HUES48 (cell line): ENCODE measurements at regions not wholly inside any gene's neighbourhood (a gene's known extent, or its start where the extent isn't known, plus 50 kb on each side); places are given as distances from the start of the nearest gene placed in this dataset.

Experiments
- H3K27ac ChIP-seq: one replicate; pipeline ENCODE4 v1.7.0; 2013; ENCODE audit warnings: low read depth, low read length, inconsistent platforms
- H3K27me3 ChIP-seq: 2 replicates; pipeline ENCODE4 v1.6.1; 2013; ENCODE audit warnings: mild to moderate bottlenecking, low read length; ENCODE audit not compliant: control insufficient read depth, insufficient read depth
- H3K36me3 ChIP-seq: 2 replicates; pipeline ENCODE4 v1.6.1; 2013; ENCODE audit warnings: low read length; ENCODE audit not compliant: control insufficient read depth, insufficient read depth
- H3K4me1 ChIP-seq: 2 replicates; pipeline ENCODE4 v1.6.1; 2013; ENCODE audit warnings: mild to moderate bottlenecking, low read length; ENCODE audit not compliant: control insufficient read depth, insufficient read depth
- H3K4me3 ChIP-seq: 2 replicates; pipeline ENCODE4 v1.5.1; 2013; ENCODE audit warnings: mild to moderate bottlenecking, low read depth, low read length
- H3K9ac ChIP-seq: 2 replicates; pipeline ENCODE4 v1.6.1; 2013; ENCODE audit warnings: mild to moderate bottlenecking, low read depth, low read length, moderate library complexity
- H3K9me3 ChIP-seq: 2 replicates; pipeline ENCODE4 v1.6.1; 2013; ENCODE audit warnings: low read length; ENCODE audit not compliant: control insufficient read depth, insufficient read depth

DNA sequence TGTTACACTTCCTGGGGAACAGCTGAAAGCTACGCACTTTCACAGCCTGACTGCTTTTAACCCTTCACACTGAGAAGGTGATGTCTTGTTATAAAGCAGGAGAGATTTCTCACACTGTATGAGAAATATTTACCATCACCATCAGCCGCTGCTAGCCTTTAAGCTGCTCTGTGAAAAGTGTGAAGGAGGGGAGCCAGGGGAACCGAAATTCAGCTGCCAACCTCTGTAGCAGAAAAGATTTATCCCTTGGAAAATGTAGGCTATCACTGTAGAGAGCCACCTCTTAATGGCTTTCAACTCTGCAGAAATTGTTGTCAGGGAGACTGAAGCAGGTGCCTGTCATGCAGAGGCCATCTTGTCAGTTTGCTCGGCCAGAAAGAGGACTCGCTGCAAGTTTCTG lies 145.3 kb downstream of the SP3 start:
- Histone ChIP-seq H3K9ac (no peak overlapping the region), H3K4me1 (no peaks in the 10 kb centered on the region; the same call in 1 of the 2 replicates), H3K27me3 (no peaks in the 10 kb centered on the region), H3K4me3 (no peak overlapping the region), H3K27ac (no peak overlapping the region), H3K36me3 (no peaks in the 10 kb centered on the region), H3K9me3 (no peaks in the 10 kb centered on the region)

DNA sequence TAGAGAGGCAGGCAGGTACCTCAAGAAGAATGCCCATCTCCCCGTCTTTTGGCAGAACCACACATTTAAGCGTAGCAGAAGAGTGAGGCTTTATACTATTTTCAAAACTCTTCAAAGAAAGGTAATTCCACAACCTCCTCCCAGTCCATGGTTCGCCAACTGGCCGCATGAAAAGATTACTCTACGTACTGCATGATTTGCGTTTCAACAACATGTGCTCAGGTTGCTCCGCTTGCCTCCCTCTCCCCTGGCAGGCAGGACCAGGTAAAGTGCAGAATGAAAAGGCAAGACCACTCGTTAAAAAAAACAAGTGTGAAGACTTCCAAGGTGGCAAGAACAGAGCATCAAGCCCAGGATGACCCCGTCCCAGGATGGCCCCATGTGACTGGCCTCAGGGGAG lies 143.7 kb downstream of the SP3 start:
- no peaks in the 10 kb centered on the region for H3K9me3 ChIP-seq
- H3K27me3 ChIP-seq = no peaks in the 10 kb centered on the region
- H3K4me3 ChIP-seq = no peak overlapping the region
- H3K27ac ChIP-seq = no peak overlapping the region
- H3K4me1 ChIP-seq = no peaks in the 10 kb centered on the region; the same call in 1 of the 2 replicates
- no peaks in the 10 kb centered on the region for H3K36me3 ChIP-seq
- no peak overlapping the region for H3K9ac ChIP-seq

DNA sequence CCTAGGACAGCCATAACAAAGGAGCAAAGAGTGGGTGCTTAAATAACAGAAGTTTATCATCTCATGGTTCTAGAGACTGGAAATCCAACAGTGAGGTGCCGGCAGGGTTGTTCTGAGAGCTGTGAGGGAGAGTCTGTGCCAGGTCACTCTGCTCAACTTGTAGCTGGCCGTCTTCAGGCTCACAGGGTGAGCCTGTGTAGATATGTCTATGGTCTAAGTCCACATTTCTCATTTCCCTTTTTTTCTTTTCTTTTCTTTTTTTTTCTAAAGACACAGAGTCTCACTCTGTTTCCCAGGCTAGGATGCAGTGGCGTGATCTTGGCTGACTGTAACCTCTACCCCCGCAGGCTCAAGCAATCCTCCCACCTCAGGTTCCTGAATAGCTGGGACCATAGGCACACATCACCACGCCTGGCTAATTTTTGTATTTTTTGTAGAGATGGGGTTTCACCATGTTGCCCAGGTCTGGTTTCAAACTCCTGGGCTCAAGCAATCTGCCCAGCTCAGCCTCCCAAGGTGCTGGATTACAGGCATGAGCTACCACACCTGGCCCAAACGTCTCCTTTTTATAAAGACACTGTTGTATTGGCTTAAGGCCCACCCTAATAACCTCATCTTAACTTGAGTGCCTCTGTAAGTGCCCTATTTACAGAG lies 142.2 kb downstream of the SP3 start:
- Histone ChIP-seq H3K4me1 (no peaks in the 10 kb centered on the region; the same call in 1 of the 2 replicates), H3K9me3 (no peaks in the 10 kb centered on the region), H3K36me3 (no peaks in the 10 kb centered on the region), H3K27me3 (no peaks in the 10 kb centered on the region), H3K4me3 (no peak overlapping the region), H3K9ac (no peak overlapping the region), H3K27ac (no peak overlapping the region)

DNA sequence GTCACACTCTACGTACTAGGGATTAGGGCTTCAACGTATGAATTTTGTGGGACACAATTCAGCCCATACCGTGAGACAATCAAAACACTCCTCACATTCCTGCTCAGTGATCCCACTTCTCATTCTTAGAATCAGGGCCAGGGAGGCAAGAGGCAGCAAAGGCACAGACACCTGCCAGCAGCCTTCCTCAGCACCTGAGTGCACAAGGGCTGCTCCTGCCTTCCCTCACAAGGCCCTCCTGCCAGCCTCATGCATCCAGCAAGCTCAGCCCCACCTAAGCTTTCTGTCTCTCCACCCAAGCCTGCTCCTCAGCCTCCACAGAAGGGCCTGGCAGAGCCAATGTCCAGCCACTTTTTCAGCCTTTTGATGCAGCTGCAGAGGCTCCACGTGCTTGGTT lies 141.6 kb downstream of the SP3 start:
- Histone ChIP-seq H3K9ac (no peak overlapping the region), H3K4me3 (no peak overlapping the region), H3K4me1 (no peaks in the 10 kb centered on the region; the same call in 1 of the 2 replicates), H3K9me3 (no peaks in the 10 kb centered on the region), H3K27ac (no peak overlapping the region), H3K27me3 (no peaks in the 10 kb centered on the region), H3K36me3 (no peaks in the 10 kb centered on the region)

DNA sequence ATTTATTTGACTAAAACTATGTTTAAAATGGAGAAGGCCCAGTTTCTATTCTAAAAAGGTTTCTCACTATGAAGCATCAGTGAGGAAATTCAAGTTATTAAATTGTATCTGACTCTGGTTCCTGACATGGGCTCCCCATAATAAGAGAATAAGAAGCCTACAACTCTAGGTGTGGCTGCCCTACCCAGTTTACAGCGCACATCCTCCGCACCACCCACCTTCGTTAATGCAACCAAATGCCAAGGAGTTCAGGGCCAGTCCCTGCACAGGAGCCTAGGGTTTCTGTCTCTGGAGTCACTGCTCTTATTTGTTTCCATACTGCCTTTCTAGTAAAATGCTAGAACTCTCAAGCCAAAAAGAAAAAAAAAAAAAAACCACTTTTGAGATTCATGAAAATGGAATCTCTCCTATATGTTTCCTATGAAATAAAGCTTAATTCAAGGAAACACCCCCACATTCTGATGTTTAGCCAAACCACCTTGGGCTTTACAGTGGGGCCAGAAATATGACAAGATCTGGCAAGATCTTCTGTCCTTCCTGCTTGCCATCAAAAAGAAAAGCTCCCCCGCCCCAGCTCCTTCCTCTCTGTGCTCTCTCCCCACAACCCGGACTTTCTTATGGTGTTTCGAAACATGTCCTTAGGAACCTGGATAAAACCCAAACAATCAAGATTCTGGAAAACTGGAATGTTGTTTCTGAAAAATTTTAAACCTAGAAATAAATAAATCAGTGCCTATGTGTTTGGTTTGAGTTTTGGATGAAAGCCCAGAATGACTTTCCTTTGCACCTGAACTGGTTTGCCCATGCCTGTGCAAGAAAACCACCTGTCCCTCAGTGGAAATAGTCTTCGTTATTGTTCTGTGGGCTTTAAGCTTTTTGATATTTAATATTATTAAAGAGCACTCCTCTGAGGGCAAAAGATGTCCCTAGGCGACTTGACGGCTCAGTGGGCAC lies 136.7 kb downstream of the SP3 start:
- Histone ChIP-seq H3K9ac (no peak overlapping the region), H3K9me3 (no peaks in the 10 kb centered on the region), H3K36me3 (no peaks in the 10 kb centered on the region), H3K4me1 (no peaks in the 10 kb centered on the region), H3K4me3 (no peak overlapping the region), H3K27me3 (no peaks in the 10 kb centered on the region), H3K27ac (no peak overlapping the region)

DNA sequence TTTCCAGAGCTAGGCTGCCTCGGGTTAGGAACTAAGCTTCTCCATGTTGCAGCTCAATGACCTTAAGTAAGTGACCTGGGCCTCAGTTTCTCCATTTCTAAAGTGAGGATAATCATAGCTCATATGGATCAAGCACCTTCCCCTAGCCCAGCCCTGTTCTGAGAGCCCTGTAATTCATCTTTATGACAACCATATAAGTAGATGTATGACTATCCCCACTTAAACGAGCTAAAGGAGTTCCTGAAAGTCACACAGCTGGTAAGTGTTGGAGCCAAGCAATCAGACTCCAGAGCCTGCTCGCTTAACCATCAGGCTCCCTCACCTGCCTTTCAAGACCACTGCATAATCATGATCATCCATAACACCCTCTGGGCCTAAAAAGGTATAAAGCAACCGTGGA lies 135.4 kb downstream of the SP3 start:
- Histone ChIP-seq H3K4me1 (no peaks in the 10 kb centered on the region), H3K4me3 (no peak overlapping the region), H3K9me3 (peaks cover 1% of the 10 kb centered on the region; the same call in 1 of the 2 replicates), H3K27ac (no peak overlapping the region), H3K36me3 (no peaks in the 10 kb centered on the region), H3K27me3 (no peaks in the 10 kb centered on the region), H3K9ac (no peak overlapping the region)

DNA sequence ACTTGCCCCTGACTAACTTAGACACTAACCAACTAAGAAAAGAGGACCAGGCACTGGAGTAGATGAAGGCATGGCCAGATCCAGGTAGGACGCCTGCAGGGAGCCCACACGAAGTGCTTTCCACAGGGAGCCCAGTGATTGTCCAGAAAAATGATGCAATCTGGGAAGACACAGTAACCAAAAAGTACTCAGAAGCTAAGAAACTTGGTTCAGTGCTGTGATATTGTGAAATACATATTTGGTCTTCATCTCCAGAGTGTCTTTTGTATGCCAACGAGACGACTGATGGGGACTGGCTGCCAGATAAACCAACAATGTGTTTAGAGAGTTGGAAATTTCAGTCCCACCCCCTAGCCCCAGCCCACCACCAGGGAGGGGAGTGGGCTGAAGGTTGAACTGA lies 135.0 kb downstream of the SP3 start:
- no peaks in the 10 kb centered on the region for H3K4me1 ChIP-seq
- no peak overlapping the region for H3K9ac ChIP-seq
- peaks cover 4% of the 10 kb centered on the region; the same call in 1 of the 2 replicates for H3K9me3 ChIP-seq
- no peak overlapping the region for H3K27ac ChIP-seq
- no peaks in the 10 kb centered on the region for H3K36me3 ChIP-seq
- H3K27me3 ChIP-seq = no peaks in the 10 kb centered on the region
- no peak overlapping the region for H3K4me3 ChIP-seq

DNA sequence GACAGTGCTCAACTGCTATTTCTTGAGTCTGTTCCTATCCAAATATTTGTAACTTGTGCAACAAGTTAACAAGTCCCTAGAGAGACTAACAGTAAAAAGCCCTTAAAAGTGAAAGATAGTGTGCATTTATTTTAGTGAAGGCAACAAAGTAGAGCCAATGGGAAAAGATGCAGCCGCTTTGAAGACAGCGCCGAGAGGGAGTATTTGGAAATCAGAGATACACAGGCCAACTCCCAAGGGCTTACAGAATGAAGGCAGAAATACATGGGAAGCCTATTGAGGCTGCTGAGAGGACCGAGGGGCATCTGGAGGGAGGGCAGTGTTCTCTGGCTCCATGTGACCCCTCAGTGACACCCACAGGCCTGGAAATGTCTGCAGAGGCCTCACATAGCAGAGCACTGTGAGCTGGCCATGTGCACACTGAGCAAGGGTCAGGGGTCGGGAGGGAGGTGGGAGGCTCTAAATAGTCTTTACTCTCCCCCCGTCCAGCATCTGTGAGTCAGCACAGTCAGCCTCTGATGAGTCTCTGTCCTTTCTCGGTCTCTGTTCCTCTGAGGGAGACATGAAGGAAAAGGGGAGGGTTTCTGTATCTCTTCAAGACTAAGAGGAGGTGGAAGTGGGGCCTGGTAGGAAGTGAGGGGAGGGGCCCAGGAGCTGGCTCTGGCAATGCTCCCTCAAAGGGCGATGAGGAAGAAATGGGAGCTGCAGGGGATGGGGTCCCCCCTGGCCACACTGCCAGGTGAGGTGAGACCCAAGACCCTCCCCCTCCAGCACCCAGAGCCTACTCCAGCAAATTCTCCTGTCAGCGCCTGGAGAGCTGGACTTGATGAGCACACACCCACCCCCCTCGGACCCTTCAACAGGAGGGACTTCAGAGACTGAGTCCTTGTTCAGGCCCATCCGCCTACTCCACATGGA lies 133.6 kb downstream of the SP3 start:
- Histone ChIP-seq H3K27me3 (no peaks in the 10 kb centered on the region), H3K9me3 (peaks cover 4% of the 10 kb centered on the region; the same call in 1 of the 2 replicates), H3K4me3 (no peak overlapping the region), H3K27ac (no peak overlapping the region), H3K4me1 (no peaks in the 10 kb centered on the region), H3K36me3 (no peaks in the 10 kb centered on the region), H3K9ac (no peak overlapping the region)

DNA sequence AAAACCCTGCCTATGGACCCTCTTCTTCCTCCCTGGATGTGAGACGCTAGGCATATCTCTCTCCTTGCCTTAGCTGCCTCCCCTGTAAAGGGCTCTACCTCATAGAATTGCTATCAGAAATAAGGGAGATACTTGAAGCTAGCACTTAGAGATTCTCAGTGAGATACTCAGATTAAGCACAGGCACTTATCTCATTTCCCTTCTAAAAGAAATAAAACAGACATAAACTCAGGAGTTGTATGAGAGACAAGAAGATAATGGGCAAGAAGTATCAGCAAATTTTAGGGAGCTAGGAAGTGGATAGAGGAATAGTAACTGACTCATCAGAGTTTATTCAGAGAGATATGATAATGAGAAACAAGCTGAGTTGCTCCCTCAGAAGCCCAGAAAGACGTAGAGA lies 131.0 kb downstream of the SP3 start:
- Histone ChIP-seq H3K27ac (no peak overlapping the region), H3K4me3 (no peak overlapping the region), H3K4me1 (no peaks in the 10 kb centered on the region), H3K9me3 (peaks cover 4% of the 10 kb centered on the region; the same call in 1 of the 2 replicates), H3K9ac (no peak overlapping the region), H3K27me3 (no peaks in the 10 kb centered on the region), H3K36me3 (no peaks in the 10 kb centered on the region)

DNA sequence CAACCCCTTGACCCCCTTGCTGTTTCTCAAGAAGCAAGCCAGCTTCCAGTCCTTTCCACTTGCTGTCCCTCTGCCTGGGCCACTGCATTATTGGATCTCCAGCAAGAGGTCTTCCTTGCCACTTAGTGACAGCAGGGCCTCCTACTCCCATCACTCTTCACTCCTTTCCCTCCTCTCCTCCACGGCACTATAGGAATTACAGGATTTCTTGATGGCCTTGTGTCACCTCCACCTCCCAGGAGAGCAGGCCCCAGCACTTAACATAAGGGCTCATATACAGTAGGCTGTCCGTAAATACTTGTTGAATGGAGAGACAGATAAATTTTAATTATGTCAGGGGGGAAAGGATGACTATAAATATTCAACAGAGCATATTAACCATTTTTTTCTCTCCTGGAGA lies 129.4 kb downstream of the SP3 start:
- H3K27me3 ChIP-seq = no peaks in the 10 kb centered on the region
- no peak overlapping the region for H3K27ac ChIP-seq
- H3K4me1 ChIP-seq = no peaks in the 10 kb centered on the region
- H3K9ac ChIP-seq = no peak overlapping the region
- peaks cover 4% of the 10 kb centered on the region; the same call in 1 of the 2 replicates for H3K9me3 ChIP-seq
- H3K4me3 ChIP-seq = no peak overlapping the region
- no peaks in the 10 kb centered on the region for H3K36me3 ChIP-seq
